ENCODE measurements at regions not wholly inside any gene's neighbourhood (a gene's known extent, or its start where the extent isn't known, plus 50 kb on each side); places are given as distances from the start of the nearest gene placed in this dataset.

DNA sequence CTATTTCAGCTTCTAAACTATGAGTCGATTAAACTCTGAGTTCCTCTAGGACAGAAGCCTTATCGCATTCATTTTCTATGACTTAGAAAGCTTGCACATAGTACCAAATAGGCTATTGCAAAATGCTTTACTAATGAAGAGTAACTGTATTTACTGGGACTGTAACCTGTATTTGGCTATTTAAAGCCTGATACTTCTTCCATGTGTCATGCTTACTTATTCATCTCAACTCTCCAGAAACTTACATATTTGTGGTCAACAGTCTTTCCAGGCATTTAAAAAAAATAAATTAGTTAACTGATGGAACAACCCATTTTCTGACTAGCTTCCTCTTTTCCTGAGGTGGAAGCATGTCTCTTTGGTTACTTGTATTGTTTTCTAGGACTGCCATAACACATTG is 467.9 kb downstream of the PCDH11X start:
- TF ChIP-seq, protein P1, sequence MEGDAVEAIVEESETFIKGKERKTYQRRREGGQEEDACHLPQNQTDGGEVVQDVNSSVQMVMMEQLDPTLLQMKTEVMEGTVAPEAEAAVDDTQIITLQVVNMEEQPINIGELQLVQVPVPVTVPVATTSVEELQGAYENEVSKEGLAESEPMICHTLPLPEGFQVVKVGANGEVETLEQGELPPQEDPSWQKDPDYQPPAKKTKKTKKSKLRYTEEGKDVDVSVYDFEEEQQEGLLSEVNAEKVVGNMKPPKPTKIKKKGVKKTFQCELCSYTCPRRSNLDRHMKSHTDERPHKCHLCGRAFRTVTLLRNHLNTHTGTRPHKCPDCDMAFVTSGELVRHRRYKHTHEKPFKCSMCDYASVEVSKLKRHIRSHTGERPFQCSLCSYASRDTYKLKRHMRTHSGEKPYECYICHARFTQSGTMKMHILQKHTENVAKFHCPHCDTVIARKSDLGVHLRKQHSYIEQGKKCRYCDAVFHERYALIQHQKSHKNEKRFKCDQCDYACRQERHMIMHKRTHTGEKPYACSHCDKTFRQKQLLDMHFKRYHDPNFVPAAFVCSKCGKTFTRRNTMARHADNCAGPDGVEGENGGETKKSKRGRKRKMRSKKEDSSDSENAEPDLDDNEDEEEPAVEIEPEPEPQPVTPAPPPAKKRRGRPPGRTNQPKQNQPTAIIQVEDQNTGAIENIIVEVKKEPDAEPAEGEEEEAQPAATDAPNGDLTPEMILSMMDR (IDR thresholded peaks at IDR 0.05; ENCODE audit: extremely low read depth in 1 of 2, insufficient read depth in 1 of 2, low read depth in 1 of 2, low read length in 2 of 2) = no peak
- no peak for TF ChIP-seq JUN (IDR thresholded peaks at IDR 0.05; ENCODE audit: borderline replicate concordance, insufficient read depth, insufficient read length, low read depth)
- TF ChIP-seq, protein P2, sequence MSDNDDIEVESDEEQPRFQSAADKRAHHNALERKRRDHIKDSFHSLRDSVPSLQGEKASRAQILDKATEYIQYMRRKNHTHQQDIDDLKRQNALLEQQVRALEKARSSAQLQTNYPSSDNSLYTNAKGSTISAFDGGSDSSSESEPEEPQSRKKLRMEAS (IDR thresholded peaks at IDR 0.05; ENCODE audit: insufficient read depth, insufficient read length) = no peak
- no peak for TF ChIP-seq POLR2A (IDR thresholded peaks at IDR 0.05; ENCODE audit: low read depth, low read length)

All from endothelial cell of umbilical vein (primary cell).